ENCODE measurements at regions not wholly inside any gene's neighbourhood (a gene's known extent, or its start where the extent isn't known, plus 50 kb on each side); places are given as distances from the start of the nearest gene placed in this dataset.

DNA sequence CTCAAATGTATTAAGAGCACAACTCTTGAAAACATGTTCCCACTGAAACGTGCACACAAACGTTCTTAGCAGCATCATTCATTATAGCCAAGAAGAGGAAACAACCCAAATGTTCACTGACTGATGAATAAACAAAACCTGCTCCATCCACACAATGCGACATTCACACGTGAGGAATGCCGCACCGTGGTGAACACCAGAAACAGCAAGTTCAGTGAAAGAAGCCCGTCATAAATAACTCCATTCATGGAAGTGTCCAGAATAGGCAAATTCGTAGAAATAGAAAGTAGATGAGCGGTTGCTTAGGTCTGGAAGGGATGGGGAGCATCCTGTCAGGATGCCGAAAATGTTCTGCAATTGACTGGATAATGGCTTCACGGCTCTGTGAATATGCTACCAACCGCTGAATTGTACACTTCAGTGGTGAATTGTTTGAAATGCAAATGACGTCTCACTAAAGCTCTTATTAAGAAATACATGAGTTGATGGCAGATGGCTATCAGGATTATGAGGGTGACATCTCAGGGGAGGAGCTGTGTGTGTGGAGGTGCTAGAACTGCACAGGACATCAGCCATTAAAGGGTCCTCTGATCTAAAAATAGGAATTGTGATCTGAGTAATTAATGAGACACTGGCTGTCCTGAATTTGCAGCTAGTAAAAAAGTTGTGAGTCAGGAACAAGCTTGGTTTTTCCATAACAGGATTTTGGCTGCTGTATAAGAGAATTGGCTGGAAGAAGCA is 771.0 kb downstream of the KCNJ18 start:
- POLR2A ChIA-PET: no interaction called here
- H3K9me2 ChIP-seq (ENCODE audit: insufficient read depth): no peaks in the 10 kb centered on the region
- no peaks in the 10 kb centered on the region for H3K27me3 ChIP-seq (ENCODE audit: insufficient read depth, low read length)
- DNase-seq (ENCODE audit: low read depth, low spot score) (no peak), ATAC-seq (no peak)
- intact Hi-C loops (cut with micrococcal nuclease): no loop called here
- H3K4me1 ChIP-seq (ENCODE audit: control insufficient read depth in 1 of 2, insufficient read depth in 2 of 2, low read length in 2 of 2): no peaks in the 10 kb centered on the region
- H3K9ac ChIP-seq (ENCODE audit: low read length): no peak overlapping the region
- no peaks in the 10 kb centered on the region for H3K36me3 ChIP-seq (ENCODE audit: control insufficient read depth in 1 of 2, insufficient read depth in 2 of 2, low read length in 2 of 2)
- no TSS peak for BruUV-seq (replicated peaks)
- no peak overlapping the region for H2AFZ ChIP-seq (ENCODE audit: low read depth, low read length, poor library complexity, severe bottlenecking)
- no peak for TF ChIP-seq ZNF274 (IDR thresholded peaks at IDR 0.05; ENCODE audit: low read depth, low read length)
- no peak for TF ChIP-seq EZH2 (IDR thresholded peaks at IDR 0.05)
- TF ChIP-seq JUND (IDR thresholded peaks at IDR 0.05): no peak
- no peak for TF ChIP-seq ELF1 (IDR thresholded peaks at IDR 0.05; ENCODE audit: borderline replicate concordance, low read depth)
- no peak for TF ChIP-seq EGR1 (IDR thresholded peaks at IDR 0.05; ENCODE audit: low read depth)
- TF ChIP-seq POLR2A (IDR thresholded peaks at IDR 0.05; ENCODE audit: borderline replicate concordance, extremely low read depth, insufficient read depth, insufficient read length): no peak
- TF ChIP-seq CBX3 (IDR thresholded peaks at IDR 0.05; ENCODE audit: low read depth): no peak
- TF ChIP-seq SIN3A (IDR thresholded peaks at IDR 0.05; ENCODE audit: low read depth): no peak
- TF ChIP-seq, protein P1, sequence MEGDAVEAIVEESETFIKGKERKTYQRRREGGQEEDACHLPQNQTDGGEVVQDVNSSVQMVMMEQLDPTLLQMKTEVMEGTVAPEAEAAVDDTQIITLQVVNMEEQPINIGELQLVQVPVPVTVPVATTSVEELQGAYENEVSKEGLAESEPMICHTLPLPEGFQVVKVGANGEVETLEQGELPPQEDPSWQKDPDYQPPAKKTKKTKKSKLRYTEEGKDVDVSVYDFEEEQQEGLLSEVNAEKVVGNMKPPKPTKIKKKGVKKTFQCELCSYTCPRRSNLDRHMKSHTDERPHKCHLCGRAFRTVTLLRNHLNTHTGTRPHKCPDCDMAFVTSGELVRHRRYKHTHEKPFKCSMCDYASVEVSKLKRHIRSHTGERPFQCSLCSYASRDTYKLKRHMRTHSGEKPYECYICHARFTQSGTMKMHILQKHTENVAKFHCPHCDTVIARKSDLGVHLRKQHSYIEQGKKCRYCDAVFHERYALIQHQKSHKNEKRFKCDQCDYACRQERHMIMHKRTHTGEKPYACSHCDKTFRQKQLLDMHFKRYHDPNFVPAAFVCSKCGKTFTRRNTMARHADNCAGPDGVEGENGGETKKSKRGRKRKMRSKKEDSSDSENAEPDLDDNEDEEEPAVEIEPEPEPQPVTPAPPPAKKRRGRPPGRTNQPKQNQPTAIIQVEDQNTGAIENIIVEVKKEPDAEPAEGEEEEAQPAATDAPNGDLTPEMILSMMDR (IDR thresholded peaks at IDR 0.05 in 2 of 3, conservative IDR thresholded peaks at IDR 0.05 in 1 of 3; ENCODE audit: borderline replicate concordance in 1 of 3, insufficient read depth in 1 of 3, low read depth in 2 of 3, low read length in 2 of 3): no peak
- no peak for TF ChIP-seq SP1 (IDR thresholded peaks at IDR 0.05; ENCODE audit: low read depth)
- TF ChIP-seq EZH2phosphoT487 (IDR thresholded peaks at IDR 0.05; ENCODE audit: borderline replicate concordance): no peak
- TF ChIP-seq ZBTB33 (IDR thresholded peaks at IDR 0.05; ENCODE audit: extremely low read depth, insufficient replicate concordance, low read length): no peak
- TF ChIP-seq ZFX (IDR thresholded peaks at IDR 0.05): no peak
- no peak for TF ChIP-seq SRF (IDR thresholded peaks at IDR 0.05; ENCODE audit: low read depth)
- no peak for TF ChIP-seq CEBPB (IDR thresholded peaks at IDR 0.05; ENCODE audit: low read depth)
- no peak for TF ChIP-seq TCF7L2 (IDR thresholded peaks at IDR 0.05; ENCODE audit: borderline replicate concordance, extremely low read depth, insufficient read depth, insufficient read length)
- TF ChIP-seq RAD21 (IDR thresholded peaks at IDR 0.05; ENCODE audit: low read depth): no peak
- no peak for TF ChIP-seq FOSL1 (IDR thresholded peaks at IDR 0.05; ENCODE audit: low read depth)
- no peak overlapping the region for H3K4me2 ChIP-seq (ENCODE audit: low read length)
- CTCF ChIA-PET: no interaction called here
- peaks cover 0 to 17% of the 10 kb centered on the region in 2 experiments; a peak in 1 of 4 replicates for H3K9me3 ChIP-seq (ENCODE audit: control insufficient read depth in 1 of 2, insufficient read depth in 1 of 2, low read depth in 1 of 2, low read length in 2 of 2)
- H3K79me2 ChIP-seq (ENCODE audit: insufficient read depth, low read length): no peaks in the 10 kb centered on the region
- no peaks in the 10 kb centered on the region for H4K20me1 ChIP-seq (ENCODE audit: insufficient read depth)
- no peak overlapping the region for H3K4me3 ChIP-seq (replicated peaks in 1 of 2; ENCODE audit: low read depth in 1 of 2, low read length in 2 of 2)
- RAD21 ChIA-PET (ENCODE audit: low non-redundant PET in 1 of 2, low total read pairs in 2 of 2, uncharacterized antibody in 2 of 2, unreplicated experiment in 2 of 2): no interaction called here
- H3K27ac ChIP-seq (ENCODE audit: low read depth, low read length): no peak overlapping the region

Measured in HCT116 (cell line).